ENCODE measurements at regions not wholly inside any gene's neighbourhood (a gene's known extent, or its start where the extent isn't known, plus 50 kb on each side); places are given as distances from the start of the nearest gene placed in this dataset.

DNA sequence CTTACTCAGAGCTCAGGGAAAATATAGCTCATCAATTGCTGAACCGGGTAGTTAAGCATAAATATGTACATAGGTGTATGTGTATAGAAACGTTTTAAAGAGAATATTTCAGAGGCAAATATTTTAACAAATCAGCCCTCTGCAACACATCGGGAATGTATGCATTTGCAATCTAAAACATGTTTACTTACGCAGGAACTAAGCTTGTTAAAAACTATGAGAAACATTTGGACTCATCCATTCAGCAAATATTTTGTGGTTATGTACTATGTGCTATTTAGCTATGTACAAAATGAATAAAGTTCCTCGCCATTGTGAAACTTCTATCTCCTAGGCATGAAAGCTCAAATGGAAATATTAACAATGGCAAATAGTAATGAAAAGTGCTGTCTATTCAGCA lies 469.9 kb downstream of the ARHGEF28 start:
- TF ChIP-seq, protein P1, sequence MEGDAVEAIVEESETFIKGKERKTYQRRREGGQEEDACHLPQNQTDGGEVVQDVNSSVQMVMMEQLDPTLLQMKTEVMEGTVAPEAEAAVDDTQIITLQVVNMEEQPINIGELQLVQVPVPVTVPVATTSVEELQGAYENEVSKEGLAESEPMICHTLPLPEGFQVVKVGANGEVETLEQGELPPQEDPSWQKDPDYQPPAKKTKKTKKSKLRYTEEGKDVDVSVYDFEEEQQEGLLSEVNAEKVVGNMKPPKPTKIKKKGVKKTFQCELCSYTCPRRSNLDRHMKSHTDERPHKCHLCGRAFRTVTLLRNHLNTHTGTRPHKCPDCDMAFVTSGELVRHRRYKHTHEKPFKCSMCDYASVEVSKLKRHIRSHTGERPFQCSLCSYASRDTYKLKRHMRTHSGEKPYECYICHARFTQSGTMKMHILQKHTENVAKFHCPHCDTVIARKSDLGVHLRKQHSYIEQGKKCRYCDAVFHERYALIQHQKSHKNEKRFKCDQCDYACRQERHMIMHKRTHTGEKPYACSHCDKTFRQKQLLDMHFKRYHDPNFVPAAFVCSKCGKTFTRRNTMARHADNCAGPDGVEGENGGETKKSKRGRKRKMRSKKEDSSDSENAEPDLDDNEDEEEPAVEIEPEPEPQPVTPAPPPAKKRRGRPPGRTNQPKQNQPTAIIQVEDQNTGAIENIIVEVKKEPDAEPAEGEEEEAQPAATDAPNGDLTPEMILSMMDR (IDR thresholded peaks at IDR 0.05; ENCODE audit: poor library complexity, severe bottlenecking), result no peak
- TF ChIP-seq EZH2 (IDR thresholded peaks at IDR 0.05; ENCODE audit: borderline replicate concordance, insufficient read depth, low read length, poor library complexity, severe bottlenecking) (no peak), SMC3 (conservative IDR thresholded peaks at IDR 0.05; ENCODE audit: poor library complexity) (no peak), POLR2AphosphoS5 (IDR thresholded peaks at IDR 0.05) (no peak), EP300 (conservative IDR thresholded peaks at IDR 0.05; ENCODE audit: poor library complexity, severe bottlenecking) (no peak), MXI1 (conservative IDR thresholded peaks at IDR 0.05; ENCODE audit: poor library complexity, severe bottlenecking) (no peak)
